ENCODE measurements at regions not wholly inside any gene's neighbourhood (a gene's known extent, or its start where the extent isn't known, plus 50 kb on each side); places are given as distances from the start of the nearest gene placed in this dataset.

GRCh38 chr1:87201768-87202167 is 126.9 kb upstream of the LMO4 start:
- TF ChIP-seq CTCF (IDR thresholded peaks at IDR 0.05) (no peak), POLR2A (IDR thresholded peaks at IDR 0.05) (no peak)

Data from thyroid gland (tissue), 4 donors.